ENCODE measurements at regions not wholly inside any gene's neighbourhood (a gene's known extent, or its start where the extent isn't known, plus 50 kb on each side); places are given as distances from the start of the nearest gene placed in this dataset.
A peak's percentile ranks its signal among the peaks of the same experiment; 100 is the strongest.

GRCh38 chr10:4006858-4007257, 221.8 kb upstream of the KLF6 start:
- in situ Hi-C loops (cut with HindIII; ENCODE audit: low pct_unique_long_range_greater_than_20kb, low sequenced_read_pairs), result no loop called here
- TF ChIP-seq JUND (IDR thresholded peaks at IDR 0.05; ENCODE audit: low read depth), result no peak
- DNase-seq (ENCODE audit: low read depth in 1 of 2, low spot score in 1 of 2), result no peak

GRCh38 chr10:4006051-4006450, 221.0 kb upstream of the KLF6 start:
- no peak for DNase-seq (ENCODE audit: low read depth in 1 of 2, low spot score in 1 of 2)
- no peak for TF ChIP-seq JUND (IDR thresholded peaks at IDR 0.05; ENCODE audit: low read depth)
- in situ Hi-C loops (cut with HindIII; ENCODE audit: low pct_unique_long_range_greater_than_20kb, low sequenced_read_pairs), result no loop called here

- in situ Hi-C loops (cut with HindIII; ENCODE audit: low pct_unique_long_range_greater_than_20kb, low sequenced_read_pairs), result no loop called here
- no peak for TF ChIP-seq JUND (IDR thresholded peaks at IDR 0.05; ENCODE audit: low read depth)
- no peak for DNase-seq (ENCODE audit: low read depth in 1 of 2, low spot score in 1 of 2)
Observed at GRCh38 chr10:4004990-4005389, 220.0 kb upstream of the KLF6 start.

- DNase-seq (ENCODE audit: low read depth in 1 of 2, low spot score in 1 of 2), result no peak
- no peak for TF ChIP-seq JUND (IDR thresholded peaks at IDR 0.05; ENCODE audit: low read depth)
- in situ Hi-C loops (cut with HindIII; ENCODE audit: low pct_unique_long_range_greater_than_20kb, low sequenced_read_pairs), result no loop called here
Observed at GRCh38 chr10:4004144-4004543, 219.1 kb upstream of the KLF6 start.

GRCh38 chr10:4003348-4003973, 218.5 kb upstream of the KLF6 start:
- DNase-seq (ENCODE audit: low read depth in 1 of 2, low spot score in 1 of 2), result no peak
- TF ChIP-seq JUND (IDR thresholded peaks at IDR 0.05; ENCODE audit: low read depth), result no peak
- in situ Hi-C loops (cut with HindIII; ENCODE audit: low pct_unique_long_range_greater_than_20kb, low sequenced_read_pairs), result no loop called here

GRCh38 chr10:4001811-4002210, 216.8 kb upstream of the KLF6 start:
- DNase-seq (ENCODE audit: low read depth in 1 of 2, low spot score in 1 of 2), result no peak
- in situ Hi-C loops (cut with HindIII; ENCODE audit: low pct_unique_long_range_greater_than_20kb, low sequenced_read_pairs), result no loop called here
- TF ChIP-seq JUND (IDR thresholded peaks at IDR 0.05; ENCODE audit: low read depth), result no peak

- no peak for DNase-seq (ENCODE audit: low read depth in 1 of 2, low spot score in 1 of 2)
- TF ChIP-seq JUND (IDR thresholded peaks at IDR 0.05; ENCODE audit: low read depth), result no peak
- in situ Hi-C loops (cut with HindIII; ENCODE audit: low pct_unique_long_range_greater_than_20kb, low sequenced_read_pairs), result no loop called here
Observed at GRCh38 chr10:3999642-4000041, 214.6 kb upstream of the KLF6 start.

GRCh38 chr10:3996697-3997096, 211.7 kb upstream of the KLF6 start:
- DNase-seq (ENCODE audit: low read depth in 1 of 2, low spot score in 1 of 2), result no peak
- in situ Hi-C loops (cut with HindIII; ENCODE audit: low pct_unique_long_range_greater_than_20kb, low sequenced_read_pairs), result no loop called here
- no peak for TF ChIP-seq JUND (IDR thresholded peaks at IDR 0.05; ENCODE audit: low read depth)

GRCh38 chr10:3995302-3996210, 210.5 kb upstream of the KLF6 start:
- no peak for TF ChIP-seq JUND (IDR thresholded peaks at IDR 0.05; ENCODE audit: low read depth)
- in situ Hi-C loops (cut with HindIII; ENCODE audit: low pct_unique_long_range_greater_than_20kb, low sequenced_read_pairs), result no loop called here
- no peak for DNase-seq (ENCODE audit: low read depth in 1 of 2, low spot score in 1 of 2)

GRCh38 chr10:3992382-3993178, 207.6 kb upstream of the KLF6 start:
- peak in 1 of 2 experiments; percentile 20 for DNase-seq (ENCODE audit: low read depth in 1 of 2, low spot score in 1 of 2)
- in situ Hi-C loops (cut with HindIII; ENCODE audit: low pct_unique_long_range_greater_than_20kb, low sequenced_read_pairs), result no loop called here
- TF ChIP-seq JUND (IDR thresholded peaks at IDR 0.05; ENCODE audit: low read depth), result no peak

- no peak for TF ChIP-seq JUND (IDR thresholded peaks at IDR 0.05; ENCODE audit: low read depth)
- no peak for DNase-seq (ENCODE audit: low read depth in 1 of 2, low spot score in 1 of 2)
- in situ Hi-C loops (cut with HindIII; ENCODE audit: low pct_unique_long_range_greater_than_20kb, low sequenced_read_pairs), result no loop called here
Observed at GRCh38 chr10:3990307-3990706, 205.3 kb upstream of the KLF6 start.

GRCh38 chr10:3987143-3987974, 202.3 kb upstream of the KLF6 start:
- no peak for DNase-seq (ENCODE audit: low read depth in 1 of 2, low spot score in 1 of 2)
- in situ Hi-C loops (cut with HindIII; ENCODE audit: low pct_unique_long_range_greater_than_20kb, low sequenced_read_pairs), result no loop called here
- no peak for TF ChIP-seq JUND (IDR thresholded peaks at IDR 0.05; ENCODE audit: low read depth)

Measured in T47D (cell line).